CD14-positive monocyte (primary cell): ENCODE measurements at regions not wholly inside any gene's neighbourhood (a gene's known extent, or its start where the extent isn't known, plus 50 kb on each side); places are given as distances from the start of the nearest gene placed in this dataset.

ENCODE experiments used
- DNase-seq, 3 donors: peaks; one replicate each; pipeline ENCODE4 v3.0.0-alpha.2; 2011 to 2022
- H2AFZ ChIP-seq: 2 replicates; pipeline ENCODE4 v1.6.0; 2012; ENCODE audit warnings: mild to moderate bottlenecking, low read depth, low read length, inconsistent platforms; ENCODE audit not compliant: insufficient read depth, poor library complexity, severe bottlenecking
- H3K27ac ChIP-seq, 2 donors: 1 replicate in 1 of 2; 2 replicates in 1 of 2; pipeline ENCODE4 v1.5.1; 2012 to 2013; ENCODE audit warnings: low read length in 2 of 2, control low read depth in 1 of 2, inconsistent platforms in 1 of 2, low read depth in 1 of 2, mild to moderate bottlenecking in 1 of 2
- H3K27me3 ChIP-seq, 2 donors: one replicate each; pipeline versions ENCODE4 v1.6.0 to v1.6.1; 2011 to 2013; ENCODE audit warnings: low read length in 2 of 2; ENCODE audit not compliant: control insufficient read depth in 2 of 2, insufficient read depth in 2 of 2
- H3K36me3 ChIP-seq, 2 donors: replicated peaks in 1 of 2; 1 replicate in 1 of 2; 2 replicates in 1 of 2; pipeline versions ENCODE4 v1.5.1 to v1.6.1; 2012 to 2013; ENCODE audit warnings: low read length in 2 of 2, control low read depth in 1 of 2, inconsistent platforms in 1 of 2, mild to moderate bottlenecking in 1 of 2; ENCODE audit not compliant: insufficient read depth in 2 of 2, control insufficient read depth in 1 of 2
- H3K4me1 ChIP-seq, 2 donors: 1 replicate in 1 of 2; 2 replicates in 1 of 2; pipeline versions ENCODE4 v1.5.1 to v1.6.1; 2012 to 2013; ENCODE audit warnings: low read length in 2 of 2, control low read depth in 1 of 2, inconsistent platforms in 1 of 2, mild to moderate bottlenecking in 1 of 2, moderate library complexity in 1 of 2; ENCODE audit not compliant: insufficient read depth in 2 of 2, control insufficient read depth in 1 of 2
- H3K4me2 ChIP-seq: replicated peaks from 2 replicates; pipeline ENCODE3; 2012; ENCODE audit warnings: low read length, moderate library complexity, mild to moderate bottlenecking; ENCODE audit not compliant: poor library complexity, severe bottlenecking; ENCODE audit errors: extremely low read depth
- H3K4me3 ChIP-seq, 3 experiments: fragments of 200-600 bp in 1 of 3; sonication (generic) in 1 of 3; replicated peaks in 1 of 3; 1 replicate in 2 of 3; 2 replicates in 1 of 3; pipeline ENCODE4 v1.5.1; 2011 to 2013; ENCODE audit warnings: low read length in 3 of 3, mild to moderate bottlenecking in 3 of 3, control low read depth in 2 of 3, low read depth in 2 of 3, inconsistent platforms in 1 of 3, moderate library complexity in 1 of 3
- H3K79me2 ChIP-seq: 2 replicates; pipeline ENCODE4 v1.6.0; 2012; ENCODE audit warnings: mild to moderate bottlenecking, control low read depth, inconsistent platforms, low read length, moderate library complexity; ENCODE audit not compliant: insufficient read depth
- H3K9ac ChIP-seq: 2 replicates; pipeline ENCODE4 v1.6.0; 2017; ENCODE audit warnings: low read length, mild to moderate bottlenecking; ENCODE audit not compliant: insufficient read depth, poor library complexity, severe bottlenecking
- H3K9me3 ChIP-seq, 2 donors: replicated peaks in 1 of 2; 1 replicate in 1 of 2; 2 replicates in 1 of 2; pipeline versions ENCODE4 v1.5.1 to v1.6.1; 2012 to 2013; ENCODE audit warnings: low read length in 2 of 2, control low read depth in 1 of 2; ENCODE audit not compliant: control insufficient read depth in 1 of 2, insufficient read depth in 1 of 2
- H4K20me1 ChIP-seq: 2 replicates; pipeline ENCODE4 v1.6.0; 2012; ENCODE audit warnings: mild to moderate bottlenecking, low read length, control low read depth, moderate library complexity; ENCODE audit not compliant: insufficient read depth
- H3K27ac Mint-ChIP-seq, 7 donors: one replicate each; pipeline ENCODE4 v1.8.0; 2020; ENCODE audit warnings: mild to moderate bottlenecking in 7 of 7, mixed read lengths in 7 of 7, moderate library complexity in 6 of 7, inconsistent platforms in 2 of 7
- H3K27me3 Mint-ChIP-seq, 3 donors: one replicate each; pipeline ENCODE4 v1.8.0; 2021 to 2022; ENCODE audit warnings: low read depth in 3 of 3, mild to moderate bottlenecking in 3 of 3, mixed read lengths in 3 of 3, moderate library complexity in 3 of 3, inconsistent platforms in 1 of 3
- H3K36me3 Mint-ChIP-seq, 2 donors: one replicate each; pipeline ENCODE4 v1.8.0; 2020; ENCODE audit warnings: mixed read lengths in 2 of 2, inconsistent platforms in 1 of 2, mild to moderate bottlenecking in 1 of 2
- H3K4me1 Mint-ChIP-seq: one replicate; pipeline ENCODE4 v1.8.0; 2020; ENCODE audit warnings: mild to moderate bottlenecking, mixed read lengths
- H3K4me3 Mint-ChIP-seq, 2 donors: one replicate each; pipeline ENCODE4 v1.8.0; 2020; ENCODE audit warnings: mild to moderate bottlenecking in 2 of 2, mixed read lengths in 2 of 2, moderate library complexity in 1 of 2
- H3K9me3 Mint-ChIP-seq, 7 donors: one replicate each; pipeline ENCODE4 v1.8.0; 2020 to 2022; ENCODE audit warnings: mixed read lengths in 7 of 7, mild to moderate bottlenecking in 6 of 7, moderate library complexity in 6 of 7, inconsistent platforms in 2 of 7
- WGBS: methylation state at CpG from one replicate; pipeline ENCODE4 v1.1.5; 2013; ENCODE audit warnings: missing lambda C conversion rate; ENCODE audit not compliant: insufficient coverage; 5-methylcytosine and 5-hydroxymethylcytosine counted together
- intact Hi-C, 2 donors: fragments of 100-400 bp; cut with micrococcal nuclease; formaldehyde crosslinking; loops; one replicate each; pipeline versions ENCODE4 v1.15.0 to v1.15.1; 2023
- TF ChIP-seq, protein P1 (sequence below): fragments of 200-600 bp; IDR thresholded peaks from one replicate; pipeline ENCODE4 v1.8.0; 2022; ENCODE audit warnings: antibody characterized with exemption, mild to moderate bottlenecking

DNA sequence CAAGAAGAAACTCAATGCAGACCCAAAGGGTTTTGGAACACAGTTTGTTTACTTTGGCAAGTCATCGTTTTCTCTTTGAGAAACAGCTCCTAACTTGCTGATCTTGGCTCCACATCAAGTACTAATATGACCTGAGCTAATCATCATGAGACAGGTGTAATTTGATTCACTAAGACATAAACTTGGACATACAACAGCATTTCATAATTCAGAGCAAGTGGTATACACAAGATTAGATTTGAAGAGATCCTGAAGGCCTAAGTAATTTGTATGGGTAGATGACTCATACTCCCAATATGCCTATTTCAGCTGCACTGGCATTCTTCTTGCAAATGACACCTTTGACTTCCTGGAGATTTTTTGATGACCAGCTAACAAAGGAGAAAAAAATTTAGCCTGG lies 1521.7 kb downstream of the RPA4 start:
- no CpG with 5 or more reads among the region's 1 CpG for WGBS

DNA sequence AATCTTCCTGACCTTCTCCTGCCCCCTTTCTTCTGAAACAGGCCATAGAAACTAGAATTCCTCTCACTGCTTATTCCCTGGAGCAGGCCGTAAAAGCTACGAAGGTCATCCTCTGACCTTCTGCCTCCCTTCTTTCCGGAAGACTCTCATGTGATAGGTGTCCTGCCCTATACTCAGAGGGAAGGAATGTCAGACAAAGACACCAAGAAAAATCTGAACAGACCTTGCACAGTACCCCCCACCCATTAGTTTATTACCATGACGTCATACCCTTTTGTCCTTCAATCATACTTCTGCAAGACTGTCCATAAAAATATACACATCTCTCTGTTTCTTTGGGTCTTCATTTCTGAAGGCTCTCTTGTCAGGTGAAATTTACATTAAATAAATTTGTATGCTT lies 1523.9 kb downstream of the RPA4 start:
- Histone ChIP-seq H3K27ac (no peak overlapping the region), H3K9ac (no peak overlapping the region), H3K27me3 (no peaks in the 10 kb centered on the region), H2AFZ (no peak overlapping the region), H3K4me3 (no peak overlapping the region), H4K20me1 (no peaks in the 10 kb centered on the region), H3K36me3 (no peaks in the 10 kb centered on the region), H3K79me2 (no peaks in the 10 kb centered on the region), H3K4me1 (no peaks in the 10 kb centered on the region), H3K9me3 (no peaks in the 10 kb centered on the region), H3K4me2 (no peak overlapping the region)
- WGBS: no CpG with 5 or more reads among the region's 4 CpGs
- H3K4me1 Mint-ChIP-seq: no peaks in the 10 kb centered on the region
- TF ChIP-seq, protein P1, sequence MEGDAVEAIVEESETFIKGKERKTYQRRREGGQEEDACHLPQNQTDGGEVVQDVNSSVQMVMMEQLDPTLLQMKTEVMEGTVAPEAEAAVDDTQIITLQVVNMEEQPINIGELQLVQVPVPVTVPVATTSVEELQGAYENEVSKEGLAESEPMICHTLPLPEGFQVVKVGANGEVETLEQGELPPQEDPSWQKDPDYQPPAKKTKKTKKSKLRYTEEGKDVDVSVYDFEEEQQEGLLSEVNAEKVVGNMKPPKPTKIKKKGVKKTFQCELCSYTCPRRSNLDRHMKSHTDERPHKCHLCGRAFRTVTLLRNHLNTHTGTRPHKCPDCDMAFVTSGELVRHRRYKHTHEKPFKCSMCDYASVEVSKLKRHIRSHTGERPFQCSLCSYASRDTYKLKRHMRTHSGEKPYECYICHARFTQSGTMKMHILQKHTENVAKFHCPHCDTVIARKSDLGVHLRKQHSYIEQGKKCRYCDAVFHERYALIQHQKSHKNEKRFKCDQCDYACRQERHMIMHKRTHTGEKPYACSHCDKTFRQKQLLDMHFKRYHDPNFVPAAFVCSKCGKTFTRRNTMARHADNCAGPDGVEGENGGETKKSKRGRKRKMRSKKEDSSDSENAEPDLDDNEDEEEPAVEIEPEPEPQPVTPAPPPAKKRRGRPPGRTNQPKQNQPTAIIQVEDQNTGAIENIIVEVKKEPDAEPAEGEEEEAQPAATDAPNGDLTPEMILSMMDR: no peak
- peaks cover 0 to 2% (median 0%) of the 10 kb centered on the region in 3 donors for H3K27me3 Mint-ChIP-seq
- H3K27ac Mint-ChIP-seq: no peak overlapping the region
- DNase-seq: no peak
- intact Hi-C loops: no loop called here
- peaks cover 0 to 2% (median 0%) of the 10 kb centered on the region in 7 donors for H3K9me3 Mint-ChIP-seq
- no peaks in the 10 kb centered on the region for H3K36me3 Mint-ChIP-seq
- H3K4me3 Mint-ChIP-seq: no peak overlapping the region

More for the DNA sequence above, 1521.7 kb downstream of the RPA4 start:
- peaks cover 0 to 2% (median 0%) of the 10 kb centered on the region in 3 donors for H3K27me3 Mint-ChIP-seq
- H3K4me1 Mint-ChIP-seq: no peaks in the 10 kb centered on the region
- Histone ChIP-seq H2AFZ (no peak overlapping the region), H3K4me2 (no peak overlapping the region), H3K79me2 (no peaks in the 10 kb centered on the region), H4K20me1 (no peaks in the 10 kb centered on the region), H3K4me3 (no peak overlapping the region), H3K4me1 (no peaks in the 10 kb centered on the region), H3K9me3 (no peaks in the 10 kb centered on the region), H3K27ac (no peak overlapping the region), H3K9ac (no peak overlapping the region), H3K27me3 (no peaks in the 10 kb centered on the region), H3K36me3 (no peaks in the 10 kb centered on the region)
- no peaks in the 10 kb centered on the region for H3K36me3 Mint-ChIP-seq
- no peak for DNase-seq
- peaks cover 0 to 8% (median 0%) of the 10 kb centered on the region in 7 donors for H3K9me3 Mint-ChIP-seq
- intact Hi-C loops: no loop called here
- TF ChIP-seq, protein P1: no peak
- H3K4me3 Mint-ChIP-seq: no peak overlapping the region
- no peak overlapping the region for H3K27ac Mint-ChIP-seq
